ENCODE measurements at regions not wholly inside any gene's neighbourhood (a gene's known extent, or its start where the extent isn't known, plus 50 kb on each side); places are given as distances from the start of the nearest gene placed in this dataset.

GRCh38 chr17:62161405-62162148 lies 96.5 kb upstream of the MED13 start:
- no peak for TF ChIP-seq CTCF (IDR thresholded peaks at IDR 0.05)
- TF ChIP-seq EP300 (IDR thresholded peaks at IDR 0.05): no peak
